Activated naive CD8-positive, alpha-beta T cell treated with anti-CD3 and anti-CD28 coated beads, Interleukin-2, amount 10 ng/mL, durations not matched to agents 7 days and 5 days (primary cell): ENCODE measurements at regions not wholly inside any gene's neighbourhood (a gene's known extent, or its start where the extent isn't known, plus 50 kb on each side); places are given as distances from the start of the nearest gene placed in this dataset.
"Not testable (repeated sequence)": the region's sequence is repeated elsewhere in the genome, so short reads cannot be mapped to it uniquely, and the experiment has no call there.

Experiments
- ATAC-seq: fragments of 150-1000 bp; cut with Tn5 transposase; one replicate; pipeline ENCODE4 v1.10.0; 2021; ENCODE audit warnings: low read depth, moderate library complexity
- POLR2A ChIA-PET: fragments of 350-600 bp; sonication (Branson Sonifier 250); formaldehyde crosslinking; loops from one replicate; lab custom pipeline; 2021; ENCODE audit warnings: antibody characterized with exemption; lab: Charles Lee
- DNase-seq: peaks from one replicate; pipeline ENCODE4 v3.0.0; 2021
- H3K27ac Mint-ChIP-seq: one replicate; pipeline ENCODE4 v1.8.0; 2022; ENCODE audit warnings: mild to moderate bottlenecking, mixed read lengths
- H3K27me3 Mint-ChIP-seq: one replicate; pipeline ENCODE4 v1.8.0; 2022; ENCODE audit warnings: mild to moderate bottlenecking, moderate library complexity, mixed read lengths
- H3K36me3 Mint-ChIP-seq: one replicate; pipeline ENCODE4 v1.8.0; 2021; ENCODE audit warnings: mild to moderate bottlenecking, mixed read lengths
- H3K4me1 Mint-ChIP-seq: one replicate; pipeline ENCODE4 v1.8.0; 2021; ENCODE audit warnings: mixed read lengths
- H3K4me3 Mint-ChIP-seq: one replicate; pipeline ENCODE4 v1.8.0; 2022; ENCODE audit warnings: mild to moderate bottlenecking, moderate library complexity, mixed read lengths
- H3K9me3 Mint-ChIP-seq: one replicate; pipeline ENCODE4 v1.8.0; 2021; ENCODE audit warnings: mixed read lengths

GRCh38 chr4:92241094-92241493 is 62.7 kb upstream of the GRID2 start:
- Mint-ChIP-seq H3K27ac (no peak overlapping the region), H3K4me1 (no peaks in the 10 kb centered on the region), H3K4me3 (no peak overlapping the region), H3K27me3 (no peaks in the 10 kb centered on the region), H3K36me3 (no peaks in the 10 kb centered on the region), H3K9me3 (peaks cover 7% of the 10 kb centered on the region)
- DNase-seq: no peak
- ATAC-seq: no peak
- POLR2A ChIA-PET: no interaction called here

GRCh38 chr4:92246384-92246783 is 57.4 kb upstream of the GRID2 start:
- H3K27me3 Mint-ChIP-seq: no peaks in the 10 kb centered on the region
- H3K27ac Mint-ChIP-seq: no peak overlapping the region
- H3K36me3 Mint-ChIP-seq: no peaks in the 10 kb centered on the region
- peaks cover 4% of the 10 kb centered on the region for H3K9me3 Mint-ChIP-seq
- DNase-seq (no peak), ATAC-seq (no peak)
- H3K4me3 Mint-ChIP-seq: no peak overlapping the region
- POLR2A ChIA-PET: no interaction called here
- no peaks in the 10 kb centered on the region for H3K4me1 Mint-ChIP-seq

DNA sequence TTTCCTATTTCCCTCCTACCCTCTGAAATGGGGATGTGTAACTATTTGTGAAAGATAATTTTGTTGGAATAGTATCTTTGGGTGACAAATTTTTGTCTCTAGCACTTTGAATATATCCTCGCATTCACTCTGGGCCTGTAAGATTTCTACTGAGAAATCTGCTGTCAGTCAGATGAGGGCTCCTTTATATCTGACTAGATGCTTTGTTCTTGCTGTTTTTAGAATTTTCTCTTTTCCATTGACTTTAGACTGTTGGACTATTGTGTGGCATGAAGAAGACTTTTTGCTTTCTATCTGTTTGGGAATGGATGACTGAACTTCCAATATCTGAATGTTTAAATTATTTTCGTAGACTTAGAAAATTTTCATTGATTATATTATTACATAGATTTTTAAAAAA is 54.2 kb upstream of the GRID2 start:
- no peaks in the 10 kb centered on the region for H3K4me1 Mint-ChIP-seq
- POLR2A ChIA-PET: no interaction called here
- DNase-seq (no peak), ATAC-seq (no peak)
- H3K36me3 Mint-ChIP-seq: no peaks in the 10 kb centered on the region
- H3K9me3 Mint-ChIP-seq: peaks cover 7% of the 10 kb centered on the region
- H3K27me3 Mint-ChIP-seq: no peaks in the 10 kb centered on the region
- H3K4me3 Mint-ChIP-seq: no peak overlapping the region
- no peak overlapping the region for H3K27ac Mint-ChIP-seq

- Mint-ChIP-seq H3K27ac (no peak overlapping the region), H3K4me1 (no peaks in the 10 kb centered on the region), H3K27me3 (no peaks in the 10 kb centered on the region), H3K4me3 (no peak overlapping the region), H3K36me3 (no peaks in the 10 kb centered on the region), H3K9me3 (peaks cover 7% of the 10 kb centered on the region)
- POLR2A ChIA-PET: no interaction called here
- no peak for DNase-seq
- no peak for ATAC-seq
Measured at GRCh38 chr4:92251711-92252110, 52.1 kb upstream of the GRID2 start.

GRCh38 chr4:92252358-92252757 is 51.4 kb upstream of the GRID2 start:
- ATAC-seq, POLR2A ChIA-PET, H3K36me3 Mint-ChIP-seq, H3K9me3 Mint-ChIP-seq, H3K4me3 Mint-ChIP-seq, DNase-seq, H3K27ac Mint-ChIP-seq, H3K4me1 Mint-ChIP-seq, H3K27me3 Mint-ChIP-seq: not testable (repeated sequence)

GRCh38 chr4:92252846-92253245 is 50.9 kb upstream of the GRID2 start:
- H3K9me3 Mint-ChIP-seq: peaks cover 7% of the 10 kb centered on the region
- no peak for DNase-seq
- no peak overlapping the region for H3K4me3 Mint-ChIP-seq
- no peak for ATAC-seq
- no peaks in the 10 kb centered on the region for H3K4me1 Mint-ChIP-seq
- H3K27ac Mint-ChIP-seq: no peak overlapping the region
- POLR2A ChIA-PET: no interaction called here
- H3K36me3 Mint-ChIP-seq: no peaks in the 10 kb centered on the region
- H3K27me3 Mint-ChIP-seq: no peaks in the 10 kb centered on the region

- Mint-ChIP-seq H3K4me3 (no peak overlapping the region), H3K36me3 (no peaks in the 10 kb centered on the region), H3K27ac (no peak overlapping the region), H3K27me3 (no peaks in the 10 kb centered on the region), H3K4me1 (no peaks in the 10 kb centered on the region), H3K9me3 (peaks cover 7% of the 10 kb centered on the region)
- DNase-seq (no peak), ATAC-seq (no peak)
- POLR2A ChIA-PET: no interaction called here
Measured at GRCh38 chr4:92253550-92253949, 50.2 kb upstream of the GRID2 start.
